Panc1 (cell line): ENCODE measurements at regions not wholly inside any gene's neighbourhood (a gene's known extent, or its start where the extent isn't known, plus 50 kb on each side); places are given as distances from the start of the nearest gene placed in this dataset.

Source experiments
- ATAC-seq: fragments of 200-7000 bp; cut with Tn5 transposase; 2 replicates; pipeline ENCODE4 v1.9.1; 2020; ENCODE audit warnings: mild to moderate bottlenecking, moderate library complexity
- BruUV-seq: library from RNA; stranded (reverse); fragments of 400-500 nt; replicated peaks from 2 replicates; lab custom pipeline; 2021; lab: Mats Ljungman, UMichigan
- CTCF ChIA-PET: fragments of 300-600 bp; sonication (Branson Sonifier 250); formaldehyde crosslinking; loops from one replicate; lab custom pipeline; 2022; ENCODE audit warnings: antibody characterized with exemption; lab: Charles Lee
- POLR2A ChIA-PET: fragments of 300-600 bp; sonication (Branson Sonifier 250); formaldehyde crosslinking; loops from one replicate; lab custom pipeline; 2022; ENCODE audit warnings: antibody characterized with exemption; lab: Charles Lee
- DNase-seq: peaks from one replicate; pipeline ENCODE4 v3.0.0-alpha.2; 2010; ENCODE audit warnings: low read depth, low spot score
- H3K27ac ChIP-seq: 2 replicates; pipeline ENCODE4 v1.5.1; 2011; ENCODE audit warnings: mild to moderate bottlenecking, low read length, inconsistent platforms
- H3K27me3 ChIP-seq: fragments of 200-500 bp; sonication (Bioruptor generic); 2 replicates; pipeline ENCODE4 v1.6.0; 2014; ENCODE audit warnings: low read length, inconsistent platforms; ENCODE audit not compliant: control insufficient read depth, insufficient read depth
- H3K36me3 ChIP-seq: fragments of 200-500 bp; sonication (Bioruptor generic); 2 replicates; pipeline ENCODE4 v1.5.1; 2014; ENCODE audit warnings: inconsistent platforms, mild to moderate bottlenecking, low read length, moderate library complexity; ENCODE audit not compliant: control insufficient read depth, insufficient read depth
- H3K4me1 ChIP-seq: 2 replicates; pipeline ENCODE4 v1.5.1; 2011; ENCODE audit warnings: inconsistent platforms, mild to moderate bottlenecking, low read length, moderate library complexity; ENCODE audit not compliant: control insufficient read depth, insufficient read depth
- H3K4me3 ChIP-seq, 2 experiments: 2 replicates each; pipeline ENCODE4 v1.5.1; 2011 to 2012; ENCODE audit warnings: low read depth in 2 of 2, low read length in 2 of 2, mild to moderate bottlenecking in 2 of 2, inconsistent platforms in 1 of 2, moderate library complexity in 1 of 2
- H3K9me3 ChIP-seq: fragments of 200-500 bp; sonication (Bioruptor generic); 2 replicates; pipeline ENCODE4 v1.5.1; 2014; ENCODE audit warnings: low read depth, mild to moderate bottlenecking, inconsistent platforms, low read length, moderate library complexity; ENCODE audit not compliant: control insufficient read depth, insufficient read depth
- CTCF ChIP-seq: fragments of 450-650 bp; IDR thresholded peaks from 2 replicates; pipeline ENCODE4 v1.5.1; 2017; ENCODE audit warnings: mild to moderate bottlenecking
- POLR2AphosphoS5 ChIP-seq: IDR thresholded peaks from 2 replicates; pipeline ENCODE4 v1.6.1; 2012; ENCODE audit warnings: mild to moderate bottlenecking, low read depth, low read length, moderate library complexity
- REST ChIP-seq, 2 experiments: IDR thresholded peaks; 2 replicates each; pipeline ENCODE4 v1.6.1; 2011 to 2012; ENCODE audit warnings: low read depth in 2 of 2, control low read depth in 1 of 2, low read length in 1 of 2, mild to moderate bottlenecking in 1 of 2, moderate library complexity in 1 of 2; ENCODE audit not compliant: insufficient read depth in 1 of 2
- SIN3A ChIP-seq: IDR thresholded peaks from 2 replicates; pipeline ENCODE4 v1.6.1; 2012; ENCODE audit warnings: low read depth, mild to moderate bottlenecking, low read length, moderate library complexity, borderline replicate concordance; ENCODE audit not compliant: insufficient read depth
- TCF7L2 ChIP-seq: IDR thresholded peaks from 2 replicates; pipeline ENCODE4 v1.6.1; 2011; ENCODE audit warnings: mild to moderate bottlenecking, low read depth, low read length, inconsistent platforms
- in situ Hi-C: cut with HindIII; loops from 2 replicates; pipeline ENCODE4 v1.10.0; 2016; ENCODE audit warnings: low sequenced_read_pairs, low pct_unique_long_range_greater_than_20kb
- intact Hi-C: fragments of 100-400 bp; cut with micrococcal nuclease; formaldehyde crosslinking; loops from one replicate; pipeline ENCODE4 v1.10.0; 2022; ENCODE audit not compliant: unreplicated experiment

DNA sequence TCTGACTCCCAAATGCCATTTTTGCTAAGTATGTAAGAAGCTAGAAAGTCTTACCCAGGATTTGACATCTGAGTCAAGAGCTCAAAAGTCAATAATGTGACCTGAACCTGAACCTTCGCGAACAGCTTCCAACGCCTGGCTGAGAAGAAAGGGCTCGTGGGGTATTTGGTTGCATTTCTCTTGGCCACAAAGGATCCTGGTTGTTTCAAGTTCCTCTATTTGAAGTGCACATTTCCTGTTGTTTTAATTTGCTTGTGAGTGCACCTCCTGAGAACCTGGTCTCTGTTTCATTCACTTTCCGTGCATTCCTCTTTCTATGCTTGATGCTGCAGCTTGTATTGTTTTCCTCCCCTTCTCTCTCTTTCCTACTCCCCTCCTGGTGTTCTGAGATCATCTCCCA is 212.5 kb downstream of the FOXA2 start:
- no peak for DNase-seq
- TF ChIP-seq CTCF = no peak
- TF ChIP-seq TCF7L2 = no peak
- no peak for TF ChIP-seq REST (IDR thresholded peaks at IDR 0.05; ENCODE audit: insufficient read depth in 1 of 2, low read depth in 2 of 2, low read length in 1 of 2)
- no peak for TF ChIP-seq SIN3A
- TF ChIP-seq POLR2AphosphoS5 = no peak
- ChIA-PET POLR2A (no interaction called here), CTCF (no interaction called here)
- BruUV-seq = no TSS peak
- intact Hi-C loops = no loop called here
- H3K36me3 ChIP-seq = no peaks in the 10 kb centered on the region
- no peaks in the 10 kb centered on the region for H3K9me3 ChIP-seq
- H3K27ac ChIP-seq = no peak overlapping the region
- H3K27me3 ChIP-seq = no peaks in the 10 kb centered on the region
- in situ Hi-C loops = no loop called here
- H3K4me3 ChIP-seq = no peak overlapping the region
- H3K4me1 ChIP-seq = peaks cover 22% of the 10 kb centered on the region
- no peak for ATAC-seq

- Histone ChIP-seq H3K36me3 (no peaks in the 10 kb centered on the region), H3K27ac (no peak overlapping the region), H3K9me3 (no peaks in the 10 kb centered on the region), H3K4me1 (peaks cover 9% of the 10 kb centered on the region), H3K27me3 (no peaks in the 10 kb centered on the region), H3K4me3 (no peak overlapping the region)
- ATAC-seq (no peak), DNase-seq (no peak)
- in situ Hi-C loops = no loop called here
- ChIA-PET POLR2A (no interaction called here), CTCF (no interaction called here)
- BruUV-seq = no TSS peak
- TF ChIP-seq CTCF (no peak), TCF7L2 (no peak), REST (IDR thresholded peaks at IDR 0.05; ENCODE audit: insufficient read depth in 1 of 2, low read depth in 2 of 2, low read length in 1 of 2) (no peak), SIN3A (no peak), POLR2AphosphoS5 (no peak)
- intact Hi-C loops = no loop called here
Observed at GRCh38 chr20:22370137-22370536, 214.2 kb downstream of the FOXA2 start.
